H9 (cell line): ENCODE measurements at regions not wholly inside any gene's neighbourhood (a gene's known extent, or its start where the extent isn't known, plus 50 kb on each side); places are given as distances from the start of the nearest gene placed in this dataset.

Experiments
- DNase-seq: peaks from one replicate; pipeline ENCODE4 v3.0.0-alpha.2; 2017
- H2AFZ ChIP-seq: one replicate; pipeline ENCODE4 v1.6.1; 2013; ENCODE audit warnings: mild to moderate bottlenecking, low read length, control low read depth, moderate library complexity
- H2AK5ac ChIP-seq: 2 replicates; pipeline ENCODE4 v1.6.1; 2013; ENCODE audit warnings: low read length, control low read depth, mixed read lengths; ENCODE audit not compliant: insufficient read length
- H2BK120ac ChIP-seq: one replicate; pipeline ENCODE4 v1.6.1; 2013; ENCODE audit warnings: low read depth, mild to moderate bottlenecking, low read length, control low read depth, inconsistent platforms; ENCODE audit not compliant: poor library complexity, severe bottlenecking
- H2BK12ac ChIP-seq: 2 replicates; pipeline ENCODE4 v1.6.1; 2013; ENCODE audit warnings: low read length, control low read depth, mixed read lengths, low read depth; ENCODE audit not compliant: insufficient read length
- H2BK15ac ChIP-seq: 2 replicates; pipeline ENCODE4 v1.6.1; 2013; ENCODE audit warnings: low read depth, low read length, control low read depth
- H2BK20ac ChIP-seq: one replicate; pipeline ENCODE4 v1.6.1; 2013; ENCODE audit warnings: low read depth, mild to moderate bottlenecking, low read length, control low read depth, inconsistent platforms; ENCODE audit not compliant: poor library complexity, severe bottlenecking
- H2BK5ac ChIP-seq: 2 replicates; pipeline ENCODE4 v1.6.1; 2013; ENCODE audit warnings: low read length, control low read depth, mixed read lengths; ENCODE audit not compliant: insufficient read length
- H3K14ac ChIP-seq: 2 replicates; pipeline ENCODE4 v1.6.1; 2013; ENCODE audit warnings: low read length, control low read depth; ENCODE audit not compliant: insufficient read depth
- H3K18ac ChIP-seq: 2 replicates; pipeline ENCODE4 v1.6.1; 2013; ENCODE audit warnings: low read depth, mild to moderate bottlenecking, mixed read lengths, low read length, control low read depth; ENCODE audit not compliant: insufficient read length
- H3K23ac ChIP-seq: 2 replicates; pipeline ENCODE4 v1.6.1; 2013; ENCODE audit warnings: low read length, control low read depth, mixed read lengths, low read depth; ENCODE audit not compliant: insufficient read length
- H3K23me2 ChIP-seq: 2 replicates; pipeline ENCODE4 v1.6.1; 2013; ENCODE audit warnings: low read depth, mild to moderate bottlenecking, mixed read lengths, low read length, control low read depth; ENCODE audit not compliant: insufficient read length, poor library complexity, severe bottlenecking
- H3K27ac ChIP-seq: 2 replicates; pipeline ENCODE4 v1.5.1; 2013; ENCODE audit warnings: low read length, control low read depth, mixed read lengths, low read depth; ENCODE audit not compliant: insufficient read length
- H3K27me3 ChIP-seq: 2 replicates; pipeline ENCODE4 v1.6.1; 2013; ENCODE audit warnings: low read length, control low read depth, inconsistent platforms; ENCODE audit not compliant: insufficient read depth
- H3K4ac ChIP-seq: 2 replicates; pipeline ENCODE4 v1.6.1; 2013; ENCODE audit warnings: low read depth, mild to moderate bottlenecking, control low read depth, inconsistent platforms, low read length, moderate library complexity
- H3K4me1 ChIP-seq: 2 replicates; pipeline ENCODE4 v1.6.1; 2013; ENCODE audit warnings: low read length, control low read depth, inconsistent platforms; ENCODE audit not compliant: insufficient read depth
- H3K4me2 ChIP-seq: 2 replicates; pipeline ENCODE4 v1.6.1; 2013; ENCODE audit warnings: low read length, control low read depth, mixed read lengths; ENCODE audit not compliant: insufficient read length, insufficient read depth
- H3K56ac ChIP-seq: 2 replicates; pipeline ENCODE4 v1.6.1; 2013; ENCODE audit warnings: low read depth, mild to moderate bottlenecking, mixed read lengths, low read length, control low read depth; ENCODE audit not compliant: insufficient read length
- H3K79me1 ChIP-seq: 2 replicates; pipeline ENCODE4 v1.6.1; 2013; ENCODE audit warnings: low read depth, mild to moderate bottlenecking, moderate library complexity, low read length, control low read depth, inconsistent platforms; ENCODE audit not compliant: insufficient read depth, poor library complexity, severe bottlenecking
- H3K79me2 ChIP-seq: 2 replicates; pipeline ENCODE4 v1.6.1; 2013; ENCODE audit warnings: low read length, control low read depth, inconsistent platforms; ENCODE audit not compliant: insufficient read depth
- H3K9ac ChIP-seq: 2 replicates; pipeline ENCODE4 v1.6.1; 2013; ENCODE audit warnings: low read length, control low read depth, mixed read lengths; ENCODE audit not compliant: insufficient read length; ENCODE audit errors: extremely low read depth
- H3K9me3 ChIP-seq: one replicate; pipeline ENCODE4 v1.6.1; 2013; ENCODE audit warnings: low read depth, low read length, inconsistent platforms; ENCODE audit not compliant: control insufficient read depth
- H3T11ph ChIP-seq: one replicate; pipeline ENCODE4 v1.6.1; 2013; ENCODE audit warnings: mild to moderate bottlenecking, low read length, control low read depth, inconsistent platforms
- H4K20me1 ChIP-seq: one replicate; pipeline ENCODE4 v1.6.1; 2013; ENCODE audit not compliant: control insufficient read depth, insufficient read length, insufficient read depth
- H4K5ac ChIP-seq: 2 replicates; pipeline ENCODE4 v1.6.1; 2013; ENCODE audit warnings: low read depth, mild to moderate bottlenecking, mixed read lengths, low read length, control low read depth; ENCODE audit not compliant: insufficient read length
- H4K8ac ChIP-seq: replicated peaks from 2 replicates; pipeline ENCODE4 v1.6.1; 2013; ENCODE audit warnings: low read length, control low read depth, mixed read lengths, low read depth; ENCODE audit not compliant: insufficient read length
- H4K91ac ChIP-seq: 2 replicates; pipeline ENCODE4 v1.6.1; 2013; ENCODE audit warnings: low read depth, mild to moderate bottlenecking, moderate library complexity, mixed read lengths, low read length, control low read depth; ENCODE audit not compliant: insufficient read length
- H3K27ac Mint-ChIP-seq, 3 experiments: 2 replicates in 2 of 3; 3 replicates in 1 of 3; pipeline ENCODE4 v1.8.0; 2020 to 2021; ENCODE audit warnings: mixed read lengths in 3 of 3, mild to moderate bottlenecking in 1 of 3, moderate library complexity in 1 of 3
- H3K27me3 Mint-ChIP-seq: 2 replicates; pipeline ENCODE4 v1.8.0; 2021; ENCODE audit warnings: low read depth, mild to moderate bottlenecking, moderate library complexity, mixed read lengths
- H3K36me3 Mint-ChIP-seq, 3 experiments: 2 replicates in 2 of 3; 3 replicates in 1 of 3; pipeline ENCODE4 v1.8.0; 2020 to 2021; ENCODE audit warnings: low read depth in 3 of 3, mixed read lengths in 3 of 3; ENCODE audit not compliant: insufficient read depth in 1 of 3
- H3K4me1 Mint-ChIP-seq, 2 experiments: 2 replicates each; pipeline ENCODE4 v1.8.0; 2020; ENCODE audit warnings: mixed read lengths in 2 of 2
- H3K4me3 Mint-ChIP-seq, 2 experiments: 2 replicates in 1 of 2; 3 replicates in 1 of 2; pipeline ENCODE4 v1.8.0; 2020 to 2021; ENCODE audit warnings: mild to moderate bottlenecking in 2 of 2, mixed read lengths in 2 of 2, moderate library complexity in 1 of 2
- H3K9me3 Mint-ChIP-seq, 2 experiments: 2 replicates in 1 of 2; 3 replicates in 1 of 2; pipeline ENCODE4 v1.8.0; 2020; ENCODE audit warnings: mild to moderate bottlenecking in 2 of 2, mixed read lengths in 2 of 2, moderate library complexity in 1 of 2
- WGBS: extraction: QIAGEN DNeasy Blood & Tissue Kit; methylation state at CpG from one replicate; pipeline ENCODE4 v1.1.7; 2013; ENCODE audit warnings: missing lambda C conversion rate, low lambda C conversion rate, mixed read lengths; ENCODE audit not compliant: insufficient read length; ENCODE audit errors: extremely low coverage; 5-methylcytosine and 5-hydroxymethylcytosine counted together
- TF ChIP-seq, protein P1 (sequence below): fragments of 200-600 bp; sonication (generic); conservative IDR thresholded peaks from 3 replicates; pipeline ENCODE4 v1.8.0; 2021; ENCODE audit warnings: antibody characterized with exemption, mild to moderate bottlenecking

DNA sequence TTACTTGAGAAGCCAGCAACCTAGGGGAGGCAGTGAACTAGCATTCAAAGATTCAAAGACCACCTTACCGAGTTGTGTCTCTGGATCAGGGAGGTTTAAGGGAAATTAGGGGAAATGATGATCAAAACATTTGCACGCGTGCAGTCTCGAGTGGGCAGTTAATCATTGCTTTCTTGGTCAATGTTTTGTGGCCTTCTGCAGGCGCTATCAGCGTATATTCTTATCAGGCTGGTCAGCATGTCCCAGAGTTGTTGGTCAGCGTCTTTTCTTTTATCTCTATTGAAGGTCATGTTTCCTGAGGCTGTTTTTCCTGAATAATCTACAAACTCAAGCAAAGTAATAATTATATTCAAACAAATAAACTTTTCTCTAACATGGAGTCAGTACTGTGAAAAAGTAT is 84.0 kb upstream of the ZNF81 start:
- Histone ChIP-seq H3K27me3 (no peaks in the 10 kb centered on the region), H3K4me1 (no peaks in the 10 kb centered on the region), H2BK20ac (no peak overlapping the region), H3K27ac (no peak overlapping the region), H2BK5ac (no peak overlapping the region), H2AK5ac (no peak overlapping the region), H2BK120ac (no peak overlapping the region), H3T11ph (no peak overlapping the region), H4K8ac (no peak overlapping the region), H2BK12ac (no peak overlapping the region), H3K56ac (no peak overlapping the region), H3K4me2 (no peak overlapping the region), H3K79me1 (no peaks in the 10 kb centered on the region), H3K9me3 (peaks cover 59% of the 10 kb centered on the region), H2AFZ (no peak overlapping the region), H3K18ac (no peak overlapping the region), H3K9ac (no peak overlapping the region), H3K79me2 (no peaks in the 10 kb centered on the region), H4K91ac (no peak overlapping the region), H3K23ac (no peak overlapping the region), H4K5ac (no peak overlapping the region), H3K23me2 (no peaks in the 10 kb centered on the region), H4K20me1 (no peaks in the 10 kb centered on the region), H3K4ac (no peak overlapping the region), H3K14ac (no peak overlapping the region), H2BK15ac (no peak overlapping the region)
- Mint-ChIP-seq H3K9me3 (peaks cover 82 to 83% of the 10 kb centered on the region in 2 experiments), H3K27ac (no peak overlapping the region), H3K27me3 (peaks cover 6% of the 10 kb centered on the region), H3K4me3 (no peak overlapping the region), H3K4me1 (no peaks in the 10 kb centered on the region), H3K36me3 (no peaks in the 10 kb centered on the region; a peak in 1 of 7 replicates)
- TF ChIP-seq, protein P1, sequence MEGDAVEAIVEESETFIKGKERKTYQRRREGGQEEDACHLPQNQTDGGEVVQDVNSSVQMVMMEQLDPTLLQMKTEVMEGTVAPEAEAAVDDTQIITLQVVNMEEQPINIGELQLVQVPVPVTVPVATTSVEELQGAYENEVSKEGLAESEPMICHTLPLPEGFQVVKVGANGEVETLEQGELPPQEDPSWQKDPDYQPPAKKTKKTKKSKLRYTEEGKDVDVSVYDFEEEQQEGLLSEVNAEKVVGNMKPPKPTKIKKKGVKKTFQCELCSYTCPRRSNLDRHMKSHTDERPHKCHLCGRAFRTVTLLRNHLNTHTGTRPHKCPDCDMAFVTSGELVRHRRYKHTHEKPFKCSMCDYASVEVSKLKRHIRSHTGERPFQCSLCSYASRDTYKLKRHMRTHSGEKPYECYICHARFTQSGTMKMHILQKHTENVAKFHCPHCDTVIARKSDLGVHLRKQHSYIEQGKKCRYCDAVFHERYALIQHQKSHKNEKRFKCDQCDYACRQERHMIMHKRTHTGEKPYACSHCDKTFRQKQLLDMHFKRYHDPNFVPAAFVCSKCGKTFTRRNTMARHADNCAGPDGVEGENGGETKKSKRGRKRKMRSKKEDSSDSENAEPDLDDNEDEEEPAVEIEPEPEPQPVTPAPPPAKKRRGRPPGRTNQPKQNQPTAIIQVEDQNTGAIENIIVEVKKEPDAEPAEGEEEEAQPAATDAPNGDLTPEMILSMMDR: no peak
- DNase-seq: no peak
- no CpG with 5 or more reads among the region's 7 CpGs for WGBS
